Adipocyte (in vitro differentiated cells): ENCODE measurements at regions not wholly inside any gene's neighbourhood (a gene's known extent, or its start where the extent isn't known, plus 50 kb on each side); places are given as distances from the start of the nearest gene placed in this dataset.
"Not testable (repeated sequence)": the region's sequence is repeated elsewhere in the genome, so short reads cannot be mapped to it uniquely, and the experiment has no call there.

ENCODE experiments used
- DNase-seq: peaks from one replicate; pipeline ENCODE4 v3.0.0-alpha.2; 2015; ENCODE audit warnings: low read depth
- H3K27me3 ChIP-seq: replicated peaks from 2 replicates; pipeline ENCODE4 v1.7.0; 2013; ENCODE audit warnings: mild to moderate bottlenecking, low read length, moderate library complexity; ENCODE audit not compliant: control insufficient read depth, insufficient read depth
- H3K36me3 ChIP-seq: 2 replicates; pipeline ENCODE4 v1.7.0; 2013; ENCODE audit warnings: low read length, mild to moderate bottlenecking, moderate library complexity; ENCODE audit not compliant: control insufficient read depth, insufficient read depth, severe bottlenecking
- H3K4me1 ChIP-seq: 2 replicates; pipeline ENCODE4 v1.7.0; 2013; ENCODE audit warnings: mild to moderate bottlenecking, low read length, moderate library complexity; ENCODE audit not compliant: control insufficient read depth, insufficient read depth
- H3K4me3 ChIP-seq: 2 replicates; pipeline ENCODE4 v1.7.0; 2013; ENCODE audit warnings: mild to moderate bottlenecking, low read length, moderate library complexity
- H3K9ac ChIP-seq: 2 replicates; pipeline ENCODE4 v1.7.0; 2013; ENCODE audit warnings: mild to moderate bottlenecking, low read length, moderate library complexity
- H3K9me3 ChIP-seq: 2 replicates; pipeline ENCODE4 v1.7.0; 2013; ENCODE audit warnings: mild to moderate bottlenecking, low read length, moderate library complexity; ENCODE audit not compliant: control insufficient read depth

DNA sequence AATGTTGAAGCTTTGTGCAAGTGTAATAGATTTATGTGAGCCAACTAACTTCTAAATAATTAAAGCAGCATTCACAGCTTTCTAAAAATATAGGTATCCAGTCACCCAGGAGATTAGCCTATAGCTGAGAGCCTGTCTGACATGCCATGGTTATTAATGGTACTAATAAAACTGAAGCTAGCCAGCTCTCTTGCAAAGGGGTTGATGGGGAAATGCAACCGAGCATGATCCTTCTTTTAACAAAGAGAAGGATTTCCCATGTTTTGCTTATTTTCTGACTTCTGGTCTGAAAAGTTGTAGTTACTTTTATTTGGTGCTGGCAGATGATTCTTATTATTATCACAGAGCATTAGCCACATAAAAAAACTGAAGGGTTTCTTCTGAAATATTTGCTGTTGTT lies 488.7 kb upstream of the CYLC2 start:
- no peaks in the 10 kb centered on the region for H3K9me3 ChIP-seq
- H3K36me3 ChIP-seq = no peaks in the 10 kb centered on the region
- H3K27me3 ChIP-seq = no peaks in the 10 kb centered on the region
- no peak for DNase-seq
- H3K9ac ChIP-seq = no peak overlapping the region
- no peaks in the 10 kb centered on the region for H3K4me1 ChIP-seq
- no peak overlapping the region for H3K4me3 ChIP-seq

DNA sequence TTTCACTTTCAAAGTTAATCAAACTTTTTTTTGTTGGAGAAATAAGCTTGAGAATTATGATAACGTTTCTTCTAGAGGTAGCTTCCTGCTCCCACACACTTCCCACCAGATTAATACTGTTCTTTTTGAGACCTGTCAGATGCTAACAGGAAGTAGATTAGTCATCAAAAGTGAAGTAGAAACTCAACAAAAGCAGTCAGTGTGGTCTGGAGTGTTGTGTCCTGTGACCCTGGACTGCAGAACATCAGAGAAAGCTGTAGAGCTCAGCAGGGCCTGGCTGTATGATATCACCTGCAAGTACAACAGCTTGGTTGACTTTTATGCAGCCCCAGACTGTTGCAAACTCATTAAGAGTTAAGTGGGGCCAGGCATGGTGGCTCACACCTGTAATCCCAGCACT lies 495.7 kb upstream of the CYLC2 start:
- Histone ChIP-seq H3K9ac (no peak overlapping the region), H3K4me1 (no peaks in the 10 kb centered on the region), H3K4me3 (no peak overlapping the region), H3K36me3 (no peaks in the 10 kb centered on the region), H3K9me3 (peaks cover 4% of the 10 kb centered on the region), H3K27me3 (no peaks in the 10 kb centered on the region)
- no peak for DNase-seq

DNA sequence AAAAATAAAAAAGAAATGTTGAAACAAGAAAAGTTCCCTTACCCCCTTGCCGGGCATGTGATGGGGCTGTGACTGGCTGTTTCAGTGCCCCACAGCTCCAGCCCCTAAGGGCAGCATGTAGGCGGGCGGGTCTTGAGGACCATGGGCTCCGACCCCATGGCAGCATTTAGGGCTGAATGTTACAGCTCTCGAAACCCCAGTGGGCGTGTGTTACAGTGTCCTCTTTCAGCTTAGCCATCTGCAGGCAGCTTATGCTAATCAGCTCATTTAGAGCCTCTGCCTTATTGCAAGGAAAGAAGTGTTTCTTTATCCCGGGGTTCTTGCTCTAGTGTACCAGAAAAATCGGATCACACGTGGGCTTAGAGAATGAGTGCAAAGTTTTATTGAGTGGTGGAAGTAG lies 497.4 kb upstream of the CYLC2 start:
- peaks cover 4% of the 10 kb centered on the region for H3K9me3 ChIP-seq
- no peaks in the 10 kb centered on the region for H3K36me3 ChIP-seq
- H3K4me1 ChIP-seq = no peaks in the 10 kb centered on the region
- H3K27me3 ChIP-seq = no peaks in the 10 kb centered on the region
- no peak for DNase-seq
- H3K4me3 ChIP-seq = no peak overlapping the region
- H3K9ac ChIP-seq = no peak overlapping the region

DNA sequence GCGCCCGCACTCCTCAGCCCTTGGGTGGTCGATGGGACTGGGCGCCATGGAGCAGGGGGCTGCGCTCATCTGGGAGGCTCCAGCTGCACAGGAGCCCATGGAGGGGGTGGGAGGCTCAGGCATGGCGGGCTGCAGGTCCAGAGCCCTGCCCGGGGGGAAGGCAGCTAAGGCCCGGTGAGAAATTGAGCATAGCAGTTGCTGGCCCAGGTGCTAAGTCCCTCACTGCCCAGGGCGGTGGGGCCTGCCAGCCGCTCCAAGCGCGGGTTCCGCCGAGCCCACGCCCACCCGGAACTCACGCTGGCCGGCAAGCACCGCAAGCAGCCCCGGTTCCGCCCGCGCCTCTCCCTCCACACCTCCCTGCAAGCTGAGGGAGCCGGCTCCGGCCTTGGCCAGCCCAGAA lies 508.2 kb upstream of the CYLC2 start:
- not testable (repeated sequence) for H3K4me1 ChIP-seq, H3K27me3 ChIP-seq, H3K9ac ChIP-seq, H3K36me3 ChIP-seq, H3K9me3 ChIP-seq, DNase-seq, H3K4me3 ChIP-seq

DNA sequence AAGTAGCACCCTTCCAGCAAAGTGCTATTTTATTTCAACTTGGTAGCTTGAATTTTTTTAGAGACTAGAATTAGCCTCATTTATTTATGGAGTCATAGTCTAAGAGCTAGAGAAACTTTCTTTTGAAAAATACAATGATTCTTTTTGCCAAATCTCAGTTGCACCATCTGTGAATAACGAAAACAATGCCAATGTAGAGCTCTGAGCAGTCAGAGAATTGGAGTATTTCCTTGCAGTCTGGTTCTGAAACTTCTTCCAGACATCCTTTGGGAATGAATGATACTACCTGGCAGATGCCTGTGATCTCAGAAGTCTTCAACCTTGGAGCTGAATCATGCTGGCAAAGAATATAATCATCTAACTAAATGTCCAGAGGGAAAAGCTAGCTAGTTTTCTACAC lies 511.5 kb upstream of the CYLC2 start:
- no peak for DNase-seq
- no peak overlapping the region for H3K9ac ChIP-seq
- H3K36me3 ChIP-seq = no peaks in the 10 kb centered on the region
- H3K4me1 ChIP-seq = no peaks in the 10 kb centered on the region
- H3K9me3 ChIP-seq = no peaks in the 10 kb centered on the region
- no peak overlapping the region for H3K4me3 ChIP-seq
- H3K27me3 ChIP-seq = no peaks in the 10 kb centered on the region

DNA sequence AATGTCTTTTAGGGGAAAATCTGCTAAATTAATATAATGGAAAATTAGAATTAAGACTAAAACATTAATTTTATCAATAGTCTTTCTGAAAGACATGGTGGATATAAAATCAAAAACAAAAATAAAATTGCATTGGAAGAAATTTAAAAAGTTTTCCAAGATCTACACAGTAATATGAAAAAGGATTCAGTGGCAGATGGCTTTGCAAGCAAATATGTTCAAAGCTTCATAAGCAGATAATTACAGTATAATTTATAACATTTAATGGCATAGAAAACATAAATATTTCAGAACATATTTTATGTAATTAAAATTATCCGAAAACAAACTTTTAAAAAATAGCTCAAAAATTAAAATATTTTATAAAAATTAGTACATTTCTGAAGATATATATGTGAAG lies 512.4 kb upstream of the CYLC2 start:
- no peak for DNase-seq
- Histone ChIP-seq H3K9me3 (no peaks in the 10 kb centered on the region), H3K9ac (no peak overlapping the region), H3K27me3 (no peaks in the 10 kb centered on the region), H3K4me1 (no peaks in the 10 kb centered on the region), H3K4me3 (no peak overlapping the region), H3K36me3 (no peaks in the 10 kb centered on the region)

DNA sequence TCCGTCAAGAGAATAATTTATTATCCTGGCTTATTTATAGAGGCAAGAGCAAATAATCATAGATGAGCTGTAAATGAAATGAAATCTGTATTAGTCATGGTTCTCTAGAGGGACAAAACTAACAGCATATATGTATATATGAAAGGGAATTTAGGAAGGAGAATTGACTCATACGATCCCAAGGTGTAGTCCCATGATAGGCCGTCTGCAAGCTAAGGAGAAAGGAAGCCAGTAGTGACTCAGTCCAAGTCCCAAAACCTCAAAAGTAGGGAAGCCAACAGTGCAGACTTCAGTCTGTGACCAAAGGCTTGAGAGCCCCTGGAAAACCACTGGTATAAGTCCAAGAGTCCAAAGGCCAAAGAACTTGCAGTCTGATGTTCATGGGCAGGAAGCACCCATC lies 515.9 kb upstream of the CYLC2 start:
- Histone ChIP-seq H3K4me3 (no peak overlapping the region), H3K4me1 (no peaks in the 10 kb centered on the region), H3K9ac (no peak overlapping the region), H3K9me3 (no peaks in the 10 kb centered on the region), H3K36me3 (no peaks in the 10 kb centered on the region), H3K27me3 (no peaks in the 10 kb centered on the region)
- no peak for DNase-seq

DNA sequence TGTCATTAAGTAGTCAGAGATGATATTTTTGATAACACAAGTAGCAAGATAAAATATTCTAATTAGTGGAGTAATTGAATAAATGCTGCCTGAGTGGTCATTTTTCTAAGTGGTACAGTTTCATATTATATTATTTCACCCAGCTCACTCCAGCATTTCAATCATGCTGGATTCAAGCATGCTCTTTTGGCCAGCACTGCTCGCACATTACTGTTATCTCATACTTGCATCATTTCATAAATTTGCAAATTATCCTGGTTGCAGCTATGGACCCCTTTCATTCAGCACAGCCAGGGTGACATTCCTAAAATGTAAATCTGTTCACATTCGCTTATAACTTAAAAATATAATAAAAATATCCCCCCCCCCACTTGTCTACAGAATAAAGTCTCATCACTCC lies 520.8 kb upstream of the CYLC2 start:
- H3K27me3 ChIP-seq = no peaks in the 10 kb centered on the region
- H3K9me3 ChIP-seq = no peaks in the 10 kb centered on the region
- no peaks in the 10 kb centered on the region for H3K4me1 ChIP-seq
- H3K9ac ChIP-seq = no peak overlapping the region
- H3K4me3 ChIP-seq = no peak overlapping the region
- no peaks in the 10 kb centered on the region for H3K36me3 ChIP-seq
- no peak for DNase-seq

DNA sequence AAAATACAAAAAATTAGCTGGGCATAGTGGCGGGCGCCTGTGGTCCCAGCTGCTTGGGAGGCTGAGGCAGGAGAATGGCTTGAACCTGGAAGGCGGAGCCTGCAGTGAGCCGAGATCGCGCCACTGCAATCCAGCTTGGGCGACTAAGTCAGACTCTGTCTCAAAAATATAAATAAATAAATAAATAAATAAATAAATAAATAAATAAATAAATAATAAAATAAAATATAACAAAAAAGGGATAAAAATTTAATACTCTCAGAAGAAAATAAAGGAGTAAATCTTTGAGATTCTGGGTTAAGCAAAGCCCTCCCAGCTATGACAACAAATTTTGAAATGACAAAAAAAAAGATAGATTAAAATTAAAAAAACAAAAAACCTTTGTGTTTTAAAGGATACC lies 525.7 kb upstream of the CYLC2 start:
- H3K4me3 ChIP-seq, H3K9ac ChIP-seq, H3K4me1 ChIP-seq, H3K9me3 ChIP-seq, H3K36me3 ChIP-seq, H3K27me3 ChIP-seq, DNase-seq: not testable (repeated sequence)

DNA sequence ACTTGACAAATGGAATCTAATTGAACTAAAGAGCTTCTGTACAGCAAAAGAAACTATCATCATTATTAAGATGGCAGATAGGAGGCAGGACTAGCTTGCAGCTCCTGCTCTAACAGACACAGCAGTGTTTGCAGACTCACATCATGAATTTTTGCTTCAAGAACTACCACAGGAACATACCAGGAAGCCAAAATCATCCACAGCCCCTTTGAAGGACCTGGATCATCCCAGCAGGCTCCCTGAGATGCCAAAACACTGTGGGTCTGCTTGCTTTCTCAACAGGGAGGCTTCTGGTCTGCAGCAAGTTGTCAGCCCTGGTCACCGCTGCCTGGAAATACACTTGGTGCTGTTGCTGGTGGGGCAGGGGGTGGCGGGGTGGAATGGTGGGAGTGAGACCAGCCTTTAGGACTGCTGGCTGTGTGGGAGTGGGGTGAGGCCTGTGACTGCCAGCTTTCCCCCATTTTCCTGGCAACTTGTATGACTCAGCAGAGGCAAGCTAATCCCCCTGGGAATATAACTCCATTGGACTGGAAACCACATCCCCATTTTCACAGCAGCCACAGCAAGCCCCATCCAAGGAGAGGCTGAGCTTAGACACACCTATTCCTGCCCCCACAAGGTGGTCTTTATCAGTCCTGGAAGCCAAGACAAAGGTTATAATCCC lies 533.8 kb upstream of the CYLC2 start:
- no peaks in the 10 kb centered on the region for H3K27me3 ChIP-seq
- no peak overlapping the region for H3K9ac ChIP-seq
- no peak overlapping the region for H3K4me3 ChIP-seq
- no peaks in the 10 kb centered on the region for H3K36me3 ChIP-seq
- no peak for DNase-seq
- no peaks in the 10 kb centered on the region for H3K9me3 ChIP-seq
- H3K4me1 ChIP-seq = no peaks in the 10 kb centered on the region

DNA sequence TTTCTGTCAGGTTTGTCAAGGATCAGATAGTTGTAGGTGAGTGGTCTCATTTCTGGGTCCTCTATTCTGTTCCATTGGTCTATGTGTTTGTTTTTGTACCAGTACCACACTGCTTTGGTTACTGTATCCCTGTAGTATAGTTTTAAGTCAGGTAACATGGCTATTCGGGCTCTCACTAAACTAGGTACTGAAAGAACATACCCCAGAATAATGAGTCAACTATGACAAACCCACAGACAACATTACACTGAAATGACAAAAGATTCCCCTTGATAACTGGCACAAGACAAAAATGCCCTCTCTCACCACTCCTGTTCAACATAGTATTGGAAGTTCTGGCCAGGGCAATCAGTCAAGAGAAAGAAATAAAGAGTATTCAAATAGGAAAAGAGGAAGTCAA lies 535.3 kb upstream of the CYLC2 start:
- H3K4me1 ChIP-seq = no peaks in the 10 kb centered on the region

DNA sequence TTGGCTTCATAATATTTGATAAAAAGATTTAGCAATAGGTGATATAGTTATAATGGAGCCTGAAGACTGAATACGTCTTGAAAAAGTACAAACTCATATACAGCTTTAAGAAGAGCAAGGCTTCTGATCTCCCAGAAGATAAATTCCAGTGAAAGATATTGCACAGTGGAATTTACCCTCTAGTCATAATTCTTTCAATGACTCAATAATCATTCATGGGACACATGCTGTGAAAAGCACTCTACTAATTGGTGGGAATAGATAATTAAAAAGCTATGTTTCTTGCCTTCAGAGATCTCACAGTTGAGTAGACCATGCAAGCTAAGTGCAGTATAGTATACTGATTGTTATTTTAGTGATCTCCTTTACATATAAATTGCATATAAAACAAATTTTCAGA lies 538.6 kb upstream of the CYLC2 start:
- no peak for DNase-seq
- Histone ChIP-seq H3K4me1 (no peaks in the 10 kb centered on the region), H3K36me3 (no peaks in the 10 kb centered on the region), H3K9me3 (no peaks in the 10 kb centered on the region), H3K27me3 (no peaks in the 10 kb centered on the region), H3K9ac (no peak overlapping the region), H3K4me3 (no peak overlapping the region)

More for the DNA sequence above, 535.3 kb upstream of the CYLC2 start:
- H3K4me3 ChIP-seq = no peak overlapping the region
- no peaks in the 10 kb centered on the region for H3K27me3 ChIP-seq
- H3K9ac ChIP-seq = no peak overlapping the region
- no peaks in the 10 kb centered on the region for H3K9me3 ChIP-seq
- no peak for DNase-seq
- no peaks in the 10 kb centered on the region for H3K36me3 ChIP-seq
